IPS DF 6.9 (cell line): ENCODE measurements at regions not wholly inside any gene's neighbourhood (a gene's known extent, or its start where the extent isn't known, plus 50 kb on each side); places are given as distances from the start of the nearest gene placed in this dataset.

ENCODE experiments used
- DNase-seq: peaks from one replicate; pipeline ENCODE4 v3.0.0-alpha.2; 2013; ENCODE audit warnings: low read depth, low spot score
- H3K27ac ChIP-seq: one replicate; pipeline ENCODE4 v1.5.1; 2013; ENCODE audit warnings: low read length, control low read depth
- H3K27me3 ChIP-seq: 2 replicates; pipeline ENCODE4 v1.6.1; 2013; ENCODE audit warnings: mild to moderate bottlenecking, low read length; ENCODE audit not compliant: control insufficient read depth, insufficient read depth
- H3K36me3 ChIP-seq: 2 replicates; pipeline ENCODE4 v1.6.1; 2013; ENCODE audit warnings: low read length; ENCODE audit not compliant: control insufficient read depth, insufficient read depth
- H3K4me1 ChIP-seq: 2 replicates; pipeline ENCODE4 v1.6.1; 2013; ENCODE audit warnings: low read length; ENCODE audit not compliant: control insufficient read depth, insufficient read depth
- H3K4me3 ChIP-seq: 2 replicates; pipeline ENCODE4 v1.5.1; 2013; ENCODE audit warnings: mild to moderate bottlenecking, low read length
- H3K9me3 ChIP-seq: 2 replicates; pipeline ENCODE4 v1.6.1; 2013; ENCODE audit warnings: low read length, inconsistent platforms; ENCODE audit not compliant: control insufficient read depth, insufficient read depth
- WGBS: extraction: QIAGEN DNeasy Blood & Tissue Kit; methylation state at CpG from one replicate; pipeline ENCODE4 v1.1.7; 2013; ENCODE audit warnings: mixed read lengths, missing lambda C conversion rate; ENCODE audit not compliant: insufficient read length, insufficient coverage; 5-methylcytosine and 5-hydroxymethylcytosine counted together

GRCh38 chr9:115599898-115600297, 481.9 kb upstream of the TNC start:
- no CpG with 5 or more reads among the region's 1 CpG for WGBS

GRCh38 chr9:115601434-115601833, 483.5 kb upstream of the TNC start:
- H3K27ac ChIP-seq = no peak overlapping the region
- no CpG with 5 or more reads among the region's 3 CpGs for WGBS
- no peaks in the 10 kb centered on the region for H3K36me3 ChIP-seq
- no peaks in the 10 kb centered on the region for H3K4me1 ChIP-seq
- no peak for DNase-seq
- no peaks in the 10 kb centered on the region for H3K9me3 ChIP-seq
- H3K4me3 ChIP-seq = no peak overlapping the region
- H3K27me3 ChIP-seq = no peaks in the 10 kb centered on the region

More at GRCh38 chr9:115599898-115600297, 481.9 kb upstream of the TNC start:
- DNase-seq = no peak
- no peaks in the 10 kb centered on the region for H3K27me3 ChIP-seq
- no peaks in the 10 kb centered on the region for H3K9me3 ChIP-seq
- H3K27ac ChIP-seq = no peak overlapping the region
- no peak overlapping the region for H3K4me3 ChIP-seq
- peaks cover 3% of the 10 kb centered on the region for H3K4me1 ChIP-seq
- H3K36me3 ChIP-seq = no peaks in the 10 kb centered on the region

GRCh38 chr9:115604831-115605483, 487.0 kb upstream of the TNC start:
- no peak for DNase-seq
- Histone ChIP-seq H3K9me3 (no peaks in the 10 kb centered on the region), H3K4me3 (no peak overlapping the region), H3K4me1 (no peaks in the 10 kb centered on the region), H3K27me3 (no peaks in the 10 kb centered on the region), H3K27ac (no peak overlapping the region), H3K36me3 (no peaks in the 10 kb centered on the region)
- no CpG with 5 or more reads among the region's 2 CpGs for WGBS

GRCh38 chr9:115606838-115607237, 488.9 kb upstream of the TNC start:
- Histone ChIP-seq H3K9me3 (no peaks in the 10 kb centered on the region), H3K27ac (no peak overlapping the region), H3K36me3 (no peaks in the 10 kb centered on the region), H3K4me3 (no peak overlapping the region), H3K4me1 (no peaks in the 10 kb centered on the region), H3K27me3 (no peaks in the 10 kb centered on the region)
- DNase-seq = no peak

GRCh38 chr9:115614326-115614999, 496.5 kb upstream of the TNC start:
- no peak for DNase-seq
- Histone ChIP-seq H3K4me3 (no peak overlapping the region), H3K27ac (no peak overlapping the region), H3K9me3 (no peaks in the 10 kb centered on the region), H3K4me1 (no peaks in the 10 kb centered on the region), H3K27me3 (no peaks in the 10 kb centered on the region), H3K36me3 (no peaks in the 10 kb centered on the region)
- WGBS = no CpG with 5 or more reads among the region's 4 CpGs

- H3K4me3 ChIP-seq = no peak overlapping the region
- no CpG with 5 or more reads among the region's 3 CpGs for whole genome bisulfite sequencing
- DNase-seq = no peak
Measured at GRCh38 chr9:115615000-115615401, 497.0 kb upstream of the TNC start.

GRCh38 chr9:115615821-115616665, 498.1 kb upstream of the TNC start:
- no peak for DNase-seq
- no CpG with 5 or more reads among the region's 4 CpGs for WGBS
- no peaks in the 10 kb centered on the region for H3K27me3 ChIP-seq
- no peaks in the 10 kb centered on the region for H3K4me1 ChIP-seq
- no peaks in the 10 kb centered on the region for H3K9me3 ChIP-seq
- no peak overlapping the region for H3K27ac ChIP-seq
- no peak overlapping the region for H3K4me3 ChIP-seq
- no peaks in the 10 kb centered on the region for H3K36me3 ChIP-seq

More at GRCh38 chr9:115615000-115615401, 497.0 kb upstream of the TNC start:
- Histone ChIP-seq H3K36me3 (no peaks in the 10 kb centered on the region), H3K27ac (no peak overlapping the region), H3K4me1 (no peaks in the 10 kb centered on the region), H3K9me3 (no peaks in the 10 kb centered on the region), H3K27me3 (no peaks in the 10 kb centered on the region)

- Histone ChIP-seq H3K27ac (no peak overlapping the region), H3K36me3 (no peaks in the 10 kb centered on the region), H3K27me3 (no peaks in the 10 kb centered on the region), H3K9me3 (no peaks in the 10 kb centered on the region), H3K4me3 (no peak overlapping the region), H3K4me1 (no peaks in the 10 kb centered on the region)
- no peak for DNase-seq
- WGBS = no CpG with 5 or more reads among the region's 2 CpGs
Measured at GRCh38 chr9:115616666-115617239, 498.8 kb upstream of the TNC start.

GRCh38 chr9:115625251-115625650, 507.3 kb upstream of the TNC start:
- no peak for DNase-seq
- H3K36me3 ChIP-seq = no peaks in the 10 kb centered on the region
- no peak overlapping the region for H3K27ac ChIP-seq
- no peaks in the 10 kb centered on the region for H3K27me3 ChIP-seq
- no peak overlapping the region for H3K4me3 ChIP-seq
- H3K4me1 ChIP-seq = peaks cover 1% of the 10 kb centered on the region; the same call in 1 of the 2 replicates
- H3K9me3 ChIP-seq = no peaks in the 10 kb centered on the region

GRCh38 chr9:115625954-115626353, 508.0 kb upstream of the TNC start:
- Histone ChIP-seq H3K27ac (no peak overlapping the region), H3K36me3 (no peaks in the 10 kb centered on the region), H3K4me3 (no peak overlapping the region), H3K4me1 (peaks cover 1% of the 10 kb centered on the region; the same call in 1 of the 2 replicates), H3K9me3 (no peaks in the 10 kb centered on the region), H3K27me3 (no peaks in the 10 kb centered on the region)
- whole genome bisulfite sequencing = no CpG with 5 or more reads among the region's 5 CpGs
- DNase-seq = no peak
